Tongue (tissue), 1 donor: ENCODE measurements at regions not wholly inside any gene's neighbourhood (a gene's known extent, or its start where the extent isn't known, plus 50 kb on each side); places are given as distances from the start of the nearest gene placed in this dataset.

Experiments used
- DNase-seq: peaks from one replicate; pipeline ENCODE4 v3.0.0-alpha.2; 2015

- DNase-seq, result no peak
Measured at GRCh38 chr21:18460979-18461378, 57.4 kb upstream of the TMPRSS15 start.

- no peak for DNase-seq
Measured at GRCh38 chr21:18461743-18462142, 58.2 kb upstream of the TMPRSS15 start.

GRCh38 chr21:18467715-18468114 lies 64.1 kb upstream of the TMPRSS15 start:
- no peak for DNase-seq

- DNase-seq, result peak; percentile 11
Measured at GRCh38 chr21:18468790-18469189, 65.2 kb upstream of the TMPRSS15 start.

- no peak for DNase-seq
Measured at GRCh38 chr21:18476639-18477038, 73.1 kb upstream of the TMPRSS15 start.

GRCh38 chr21:18477043-18477442 lies 73.5 kb upstream of the TMPRSS15 start:
- no peak for DNase-seq

GRCh38 chr21:18478513-18478912 lies 74.9 kb upstream of the TMPRSS15 start:
- DNase-seq, result no peak

- no peak for DNase-seq
Measured at GRCh38 chr21:18488252-18488651, 84.7 kb upstream of the TMPRSS15 start.

GRCh38 chr21:18493422-18493821 lies 89.8 kb upstream of the TMPRSS15 start:
- no peak for DNase-seq

GRCh38 chr21:18495523-18495922 lies 91.9 kb upstream of the TMPRSS15 start:
- DNase-seq, result no peak

- DNase-seq, result no peak
Measured at GRCh38 chr21:18498431-18498830, 94.8 kb upstream of the TMPRSS15 start.

- DNase-seq, result peak; percentile 82
Measured at GRCh38 chr21:18499761-18500376, 96.3 kb upstream of the TMPRSS15 start.

GRCh38 chr21:18518054-18518481 lies 114.5 kb upstream of the TMPRSS15 start:
- DNase-seq, result peak; percentile 34

GRCh38 chr21:18521204-18521603 lies 117.6 kb upstream of the TMPRSS15 start:
- no peak for DNase-seq

- peak; percentile 67 for DNase-seq
Measured at GRCh38 chr21:18522181-18522972, 118.8 kb upstream of the TMPRSS15 start.

- no peak for DNase-seq
Measured at GRCh38 chr21:18524097-18524880, 120.7 kb upstream of the TMPRSS15 start.

- peak; percentile 89 for DNase-seq
Measured at GRCh38 chr21:18529254-18529653, 125.7 kb upstream of the TMPRSS15 start.

- no peak for DNase-seq
Measured at GRCh38 chr21:18542081-18542480, 138.5 kb upstream of the TMPRSS15 start.

GRCh38 chr21:18545908-18546307 lies 142.3 kb upstream of the TMPRSS15 start:
- DNase-seq, result no peak

GRCh38 chr21:18547347-18547746 lies 143.8 kb upstream of the TMPRSS15 start:
- DNase-seq, result no peak

- DNase-seq, result no peak
Measured at GRCh38 chr21:18548249-18548648, 144.7 kb upstream of the TMPRSS15 start.

GRCh38 chr21:18549214-18549905 lies 145.8 kb upstream of the TMPRSS15 start:
- no peak for DNase-seq
